Astrocyte of the hippocampus (primary cell): ENCODE measurements at regions not wholly inside any gene's neighbourhood (a gene's known extent, or its start where the extent isn't known, plus 50 kb on each side); places are given as distances from the start of the nearest gene placed in this dataset.
A peak's percentile ranks its signal among the peaks of the same experiment; 100 is the strongest.

Experiments
- DNase-seq: peaks from one replicate; pipeline ENCODE4 v3.0.0; 2011; ENCODE audit warnings: low read depth, low spot score

DNA sequence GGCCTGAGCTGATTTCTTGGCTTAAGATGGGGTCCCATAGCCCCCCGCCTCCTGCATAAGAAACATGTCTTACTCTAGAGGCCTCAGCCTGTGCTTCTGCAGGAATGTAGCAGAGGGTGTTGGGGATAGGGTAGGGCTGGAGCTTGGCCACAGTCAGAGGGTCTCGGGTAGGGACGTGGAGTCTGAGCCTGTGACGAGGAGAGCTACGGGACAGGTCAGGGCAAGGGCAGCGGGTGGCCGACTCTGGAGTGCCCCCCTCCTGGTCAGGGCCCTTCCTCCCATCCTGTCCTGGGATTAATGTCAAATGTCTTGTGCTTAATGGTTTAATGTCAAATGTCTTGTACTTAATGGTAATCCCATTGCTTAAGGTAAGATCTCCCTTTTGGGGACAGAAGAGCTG is 130.4 kb downstream of the GLI2 start:
- no peak for DNase-seq

GRCh38 chr2:120866483-120867140 is 130.9 kb downstream of the GLI2 start:
- DNase-seq = no peak

DNA sequence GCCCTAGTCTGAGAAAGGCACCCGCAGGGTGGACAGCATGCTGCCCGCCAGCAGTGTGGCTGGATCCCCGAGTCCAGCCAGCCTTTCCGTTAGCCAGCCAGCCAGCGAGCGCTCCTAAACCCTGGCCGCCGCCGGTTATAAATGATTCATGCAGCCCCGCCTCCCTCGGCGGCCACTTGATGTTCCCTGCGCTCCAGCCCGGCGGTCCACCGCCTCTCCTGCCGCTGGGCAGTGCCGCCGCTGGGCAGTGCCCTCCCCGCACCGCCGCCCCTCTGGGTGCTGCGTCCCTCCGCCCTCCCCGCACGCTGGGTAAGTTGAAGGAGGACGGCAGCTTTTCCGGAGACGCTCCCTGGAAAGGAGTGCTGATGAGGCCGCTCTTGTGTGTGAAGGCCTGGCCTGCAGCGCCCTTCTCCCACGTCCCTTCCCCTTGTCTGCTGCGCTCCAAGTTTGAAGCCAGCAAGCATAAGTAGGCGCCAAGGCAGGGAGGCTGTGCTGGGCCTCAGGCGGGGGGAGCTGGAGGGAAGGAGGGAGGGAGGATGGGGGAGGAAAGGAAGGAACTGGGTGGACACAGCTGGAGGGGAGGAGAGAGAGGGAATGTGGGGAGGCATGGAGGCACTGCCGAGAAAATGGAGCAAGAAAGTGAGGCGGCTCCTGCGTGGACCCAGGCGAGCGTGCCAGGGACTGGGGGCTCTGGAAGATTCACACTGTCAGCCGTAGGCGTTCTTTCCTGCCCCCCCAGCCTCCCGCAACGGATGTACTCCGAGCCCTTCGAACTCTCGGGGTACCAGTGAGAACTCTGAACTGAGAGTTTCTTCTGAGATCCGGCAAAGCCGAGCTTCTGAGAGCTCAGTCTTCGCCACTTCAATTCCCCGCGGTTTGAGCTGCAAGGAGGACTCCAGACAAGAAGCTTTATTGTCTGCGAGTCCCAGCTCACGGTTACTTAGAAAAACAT is 131.9 kb downstream of the GLI2 start:
- DNase-seq = peak; percentile 93

- no peak for DNase-seq
Observed at GRCh38 chr2:120868366-120868765, 132.7 kb downstream of the GLI2 start.

- no peak for DNase-seq
Observed at GRCh38 chr2:120869036-120869729, 133.5 kb downstream of the GLI2 start.

- no peak for DNase-seq
Observed at GRCh38 chr2:120869730-120870466, 134.2 kb downstream of the GLI2 start.

- no peak for DNase-seq
Observed at GRCh38 chr2:120870467-120870788, 134.8 kb downstream of the GLI2 start.

DNA sequence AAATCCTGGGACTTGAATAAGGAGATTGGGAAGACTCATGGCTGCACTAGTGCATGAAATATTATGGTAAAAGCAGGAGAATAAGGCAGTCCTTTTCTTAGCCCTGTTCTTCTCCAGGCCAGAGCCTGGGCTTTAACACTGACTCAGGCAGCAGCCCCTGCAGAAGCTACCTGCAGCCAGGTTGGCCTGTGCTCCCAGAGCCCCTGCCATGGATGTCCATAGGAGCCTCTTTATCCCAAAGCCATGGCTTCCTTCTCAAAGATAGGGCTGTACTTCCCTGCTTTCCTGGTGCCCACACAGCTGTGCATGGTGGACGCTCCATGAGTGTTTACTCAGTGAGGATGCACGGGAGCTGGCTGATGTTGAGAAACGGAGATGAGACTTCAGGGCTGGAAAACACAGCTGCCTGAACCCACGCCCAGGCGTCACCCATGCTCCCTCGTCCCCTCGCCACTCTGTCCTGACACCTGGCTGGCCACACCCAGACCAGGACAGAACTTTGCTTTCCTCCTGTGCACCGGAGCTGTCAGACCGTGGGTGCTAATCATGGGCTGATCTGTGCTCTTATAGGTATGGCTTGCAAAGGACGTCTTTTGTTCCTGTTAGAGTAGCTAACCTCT is 135.5 kb downstream of the GLI2 start:
- DNase-seq = no peak

- DNase-seq = no peak
Observed at GRCh38 chr2:120871881-120872620, 136.4 kb downstream of the GLI2 start.

DNA sequence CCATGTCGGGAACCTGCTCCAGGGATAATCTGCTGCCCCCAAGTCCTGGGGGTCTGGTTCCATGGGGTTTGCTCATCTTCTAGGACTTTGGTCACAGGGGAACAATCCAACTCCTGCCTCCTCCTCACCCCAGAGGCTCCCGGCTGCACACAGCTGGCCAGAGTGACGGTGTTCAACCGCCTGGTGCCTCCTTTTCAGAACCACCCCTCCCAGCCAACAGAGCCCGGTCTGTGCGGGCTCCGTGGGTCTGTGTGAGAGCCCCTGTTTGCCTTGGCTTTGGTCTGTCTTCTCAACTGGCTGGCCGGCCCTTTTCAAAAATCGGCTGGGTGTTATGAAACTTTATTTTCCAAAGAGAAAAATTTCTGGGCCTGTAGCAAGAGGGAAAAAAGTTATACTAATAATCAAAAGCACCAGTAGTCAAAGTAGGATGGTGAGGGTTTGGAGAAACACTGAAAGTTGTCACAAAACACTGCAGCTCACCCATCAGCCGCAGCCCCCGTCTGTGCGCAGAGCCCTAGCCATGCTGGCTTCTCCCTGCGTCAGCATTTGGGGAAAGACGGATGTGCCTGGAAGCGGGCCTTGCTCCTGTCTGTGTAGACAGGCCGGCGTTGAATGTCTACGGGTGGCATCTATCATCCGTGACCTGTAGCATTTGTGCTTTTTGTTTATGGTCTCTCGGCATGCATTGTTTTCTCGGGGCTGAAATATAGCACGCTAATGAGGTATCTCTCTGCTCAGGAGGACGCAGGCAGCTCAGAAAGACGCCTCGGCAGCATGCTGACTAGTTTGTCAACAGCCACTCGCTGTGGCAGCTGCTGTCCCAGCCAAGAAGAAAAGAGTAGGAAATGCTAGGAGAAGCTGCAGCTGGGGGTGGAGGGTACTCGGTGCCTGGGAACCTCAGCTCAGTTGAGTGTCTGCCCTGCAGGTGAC is 138.6 kb downstream of the GLI2 start:
- DNase-seq = no peak

DNA sequence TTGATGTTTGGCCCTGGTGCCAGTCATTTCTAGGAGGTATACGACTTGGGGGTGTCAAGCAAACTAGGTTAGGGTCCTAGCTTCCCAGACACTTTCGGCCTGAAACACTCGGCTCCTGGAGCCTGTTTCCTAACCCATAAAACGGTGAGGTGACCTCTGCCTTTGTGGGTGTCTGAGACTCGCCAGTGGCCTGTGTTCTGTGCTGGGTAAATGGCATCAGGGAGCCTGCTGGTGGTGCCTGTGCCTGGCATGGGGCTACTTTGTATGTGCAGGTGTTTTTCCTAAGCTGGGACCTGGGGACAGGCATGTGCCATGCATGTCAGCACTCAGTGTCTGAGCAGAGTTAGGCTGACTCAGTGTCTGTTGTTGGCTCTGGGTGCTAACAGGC is 139.2 kb downstream of the GLI2 start:
- no peak for DNase-seq

DNA sequence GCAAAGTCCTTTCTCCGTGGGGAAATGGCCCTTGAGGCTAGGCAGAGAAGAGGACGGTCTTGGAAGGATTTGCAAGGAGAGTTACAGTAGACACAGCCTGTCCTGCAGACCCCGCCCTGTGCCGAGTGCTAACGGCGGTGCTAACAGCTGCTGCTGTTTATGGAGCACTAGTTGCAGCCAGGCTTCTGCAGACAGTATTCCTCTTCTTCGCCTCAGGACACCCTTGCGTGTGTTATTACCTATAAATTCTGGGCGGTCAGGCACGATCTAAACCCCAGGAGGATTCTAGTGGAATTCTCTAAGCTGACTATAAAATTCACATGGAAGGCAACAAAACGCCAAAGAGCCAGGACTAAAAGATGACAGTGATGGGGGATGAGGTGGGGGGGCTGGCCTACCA is 139.8 kb downstream of the GLI2 start:
- DNase-seq = no peak

GRCh38 chr2:120876526-120877280 is 141.0 kb downstream of the GLI2 start:
- no peak for DNase-seq

GRCh38 chr2:120877409-120877808 is 141.7 kb downstream of the GLI2 start:
- no peak for DNase-seq

GRCh38 chr2:120878970-120879369 is 143.3 kb downstream of the GLI2 start:
- no peak for DNase-seq

GRCh38 chr2:120879431-120880295 is 144.0 kb downstream of the GLI2 start:
- peak; percentile 62 for DNase-seq

GRCh38 chr2:120880381-120880780 is 144.7 kb downstream of the GLI2 start:
- DNase-seq = peak; percentile 81
